Type B pancreatic cell (in vitro differentiated cells): ENCODE measurements at regions not wholly inside any gene's neighbourhood (a gene's known extent, or its start where the extent isn't known, plus 50 kb on each side); places are given as distances from the start of the nearest gene placed in this dataset.

Source experiments
- DNase-seq: peaks from one replicate; pipeline ENCODE4 v3.0.0; 2021; ENCODE audit warnings: mixed read lengths; ENCODE audit not compliant: unreplicated experiment; ENCODE audit errors: extremely low spot score
- H3K27ac Mint-ChIP-seq: 2 replicates; pipeline ENCODE4 v1.8.0; 2021; ENCODE audit warnings: mild to moderate bottlenecking, mixed read lengths
- H3K27me3 Mint-ChIP-seq: 2 replicates; pipeline ENCODE4 v1.8.0; 2021; ENCODE audit warnings: mixed read lengths
- H3K36me3 Mint-ChIP-seq: 2 replicates; pipeline ENCODE4 v1.8.0; 2021; ENCODE audit warnings: mixed read lengths
- H3K4me1 Mint-ChIP-seq: one replicate; pipeline ENCODE4 v1.8.0; 2021; ENCODE audit warnings: mixed read lengths; ENCODE audit not compliant: unreplicated experiment
- H3K4me3 Mint-ChIP-seq: 2 replicates; pipeline ENCODE4 v1.8.0; 2021; ENCODE audit warnings: mild to moderate bottlenecking, mixed read lengths
- H3K9me3 Mint-ChIP-seq: 2 replicates; pipeline ENCODE4 v1.8.0; 2021; ENCODE audit warnings: mixed read lengths
- TF ChIP-seq, protein P1 (sequence below): fragments of 200-600 bp; sonication (generic); conservative IDR thresholded peaks from 2 replicates; pipeline ENCODE4 v1.5.0; 2021; ENCODE audit warnings: antibody characterized with exemption, mild to moderate bottlenecking

DNA sequence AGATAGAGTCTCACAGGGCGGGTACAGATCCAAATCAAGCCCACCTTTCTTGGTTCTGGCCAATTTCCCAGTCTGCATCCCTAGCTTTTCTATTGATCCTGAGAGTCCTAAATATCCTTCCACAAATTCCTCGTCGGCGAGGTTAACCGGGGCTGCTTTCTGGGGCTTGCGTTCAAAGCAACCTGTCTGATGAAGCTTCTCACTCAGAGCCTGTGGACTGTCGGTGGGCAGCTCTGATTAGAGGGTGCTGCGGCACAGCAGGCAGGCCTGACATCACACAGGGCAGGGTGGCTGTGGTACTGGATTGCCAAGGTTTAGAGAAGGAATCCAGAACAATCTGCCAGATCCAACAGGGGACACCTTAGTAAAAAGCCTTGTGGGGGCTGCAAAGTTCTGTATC, 338.0 kb upstream of the ZMIZ1 start:
- TF ChIP-seq, protein P1, sequence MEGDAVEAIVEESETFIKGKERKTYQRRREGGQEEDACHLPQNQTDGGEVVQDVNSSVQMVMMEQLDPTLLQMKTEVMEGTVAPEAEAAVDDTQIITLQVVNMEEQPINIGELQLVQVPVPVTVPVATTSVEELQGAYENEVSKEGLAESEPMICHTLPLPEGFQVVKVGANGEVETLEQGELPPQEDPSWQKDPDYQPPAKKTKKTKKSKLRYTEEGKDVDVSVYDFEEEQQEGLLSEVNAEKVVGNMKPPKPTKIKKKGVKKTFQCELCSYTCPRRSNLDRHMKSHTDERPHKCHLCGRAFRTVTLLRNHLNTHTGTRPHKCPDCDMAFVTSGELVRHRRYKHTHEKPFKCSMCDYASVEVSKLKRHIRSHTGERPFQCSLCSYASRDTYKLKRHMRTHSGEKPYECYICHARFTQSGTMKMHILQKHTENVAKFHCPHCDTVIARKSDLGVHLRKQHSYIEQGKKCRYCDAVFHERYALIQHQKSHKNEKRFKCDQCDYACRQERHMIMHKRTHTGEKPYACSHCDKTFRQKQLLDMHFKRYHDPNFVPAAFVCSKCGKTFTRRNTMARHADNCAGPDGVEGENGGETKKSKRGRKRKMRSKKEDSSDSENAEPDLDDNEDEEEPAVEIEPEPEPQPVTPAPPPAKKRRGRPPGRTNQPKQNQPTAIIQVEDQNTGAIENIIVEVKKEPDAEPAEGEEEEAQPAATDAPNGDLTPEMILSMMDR: no peak
- no peak overlapping the region for H3K4me3 Mint-ChIP-seq
- no peaks in the 10 kb centered on the region for H3K36me3 Mint-ChIP-seq
- H3K4me1 Mint-ChIP-seq: peaks cover 29% of the 10 kb centered on the region
- DNase-seq: no peak
- peaks cover 3% of the 10 kb centered on the region for H3K27me3 Mint-ChIP-seq
- H3K27ac Mint-ChIP-seq: no peak overlapping the region
- H3K9me3 Mint-ChIP-seq: no peaks in the 10 kb centered on the region

DNA sequence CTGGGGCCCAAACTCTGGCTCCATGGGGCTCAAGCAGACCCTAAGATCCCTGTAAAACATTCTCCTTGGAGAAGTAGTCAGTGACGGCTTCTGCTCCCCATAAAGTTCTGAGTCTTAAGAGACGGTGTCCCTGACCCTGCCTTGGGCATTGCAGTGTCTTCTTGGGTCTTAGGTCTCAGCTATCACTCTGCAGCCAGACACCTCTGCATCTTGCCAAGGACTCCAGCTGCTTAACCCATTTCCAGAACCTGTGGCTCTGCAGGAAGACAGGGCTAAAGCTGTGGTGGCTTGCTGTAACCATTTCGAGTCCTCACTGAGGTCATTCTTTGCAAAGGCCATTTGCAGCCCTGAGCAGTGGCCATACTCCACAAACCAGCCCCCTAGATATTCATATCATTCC, 337.1 kb upstream of the ZMIZ1 start:
- Mint-ChIP-seq H3K36me3 (no peaks in the 10 kb centered on the region), H3K4me1 (peaks cover 20% of the 10 kb centered on the region), H3K9me3 (no peaks in the 10 kb centered on the region), H3K27me3 (peaks cover 5% of the 10 kb centered on the region), H3K27ac (no peak overlapping the region), H3K4me3 (no peak overlapping the region)
- DNase-seq: no peak
- TF ChIP-seq, protein P1: no peak

DNA sequence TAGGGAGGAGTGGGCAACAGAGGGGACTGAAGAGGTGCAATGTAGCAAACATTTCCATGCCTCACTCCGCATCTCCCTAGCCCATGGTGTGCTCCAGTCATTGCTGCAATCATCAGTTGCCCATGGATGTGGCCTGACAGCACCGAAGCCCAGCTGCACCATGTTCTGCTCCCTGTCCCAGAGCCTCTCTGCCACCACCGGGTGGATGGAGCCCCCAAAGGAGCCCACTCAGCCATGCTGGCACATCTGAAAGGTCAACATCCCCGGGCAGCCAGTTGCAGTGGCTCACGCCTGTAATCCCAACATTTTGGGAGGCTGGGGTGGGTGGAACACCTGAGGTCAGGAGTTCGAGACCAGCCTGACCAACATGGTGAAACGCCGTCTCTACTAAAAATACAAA, 336.4 kb upstream of the ZMIZ1 start:
- H3K4me3 Mint-ChIP-seq: no peak overlapping the region
- H3K27ac Mint-ChIP-seq: no peak overlapping the region
- no peaks in the 10 kb centered on the region for H3K9me3 Mint-ChIP-seq
- H3K4me1 Mint-ChIP-seq: peaks cover 13% of the 10 kb centered on the region
- H3K36me3 Mint-ChIP-seq: no peaks in the 10 kb centered on the region
- H3K27me3 Mint-ChIP-seq: peaks cover 7% of the 10 kb centered on the region
- TF ChIP-seq, protein P1: no peak
- no peak for DNase-seq

DNA sequence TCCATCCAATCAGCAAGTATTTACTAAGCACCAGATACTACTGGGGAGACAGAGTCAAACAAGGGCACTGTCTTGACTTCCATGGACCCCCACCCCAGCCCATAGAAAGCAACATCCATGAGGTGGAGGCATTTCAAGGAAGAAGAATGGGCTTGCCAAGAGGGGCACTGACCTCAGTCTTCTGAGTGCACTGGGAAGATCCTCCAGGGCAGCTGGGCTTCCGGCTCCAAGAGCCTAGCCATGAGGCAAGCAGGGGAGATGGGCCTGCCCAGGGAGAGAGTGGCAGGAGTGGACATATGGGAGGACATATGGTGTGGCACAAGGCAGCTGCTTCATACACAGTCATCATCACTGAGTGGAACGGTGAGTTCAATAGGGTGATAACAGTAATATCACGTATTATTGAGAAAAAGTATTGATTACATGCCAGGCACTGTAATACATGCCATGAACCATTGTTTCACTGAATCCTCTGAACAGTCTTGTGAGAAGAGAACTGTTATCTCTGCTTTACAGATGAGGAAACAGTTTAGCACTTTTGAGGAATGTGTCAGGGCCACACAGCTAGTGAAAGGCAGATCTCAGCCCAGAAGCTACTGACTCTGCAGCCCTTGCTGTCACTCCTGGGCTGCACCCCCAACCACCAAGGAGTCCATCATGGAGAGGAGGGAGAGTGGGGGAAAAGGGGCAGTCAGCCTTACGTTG, 331.7 kb upstream of the ZMIZ1 start:
- Mint-ChIP-seq H3K4me1 (peaks cover 11% of the 10 kb centered on the region), H3K27me3 (peaks cover 4% of the 10 kb centered on the region)

DNA sequence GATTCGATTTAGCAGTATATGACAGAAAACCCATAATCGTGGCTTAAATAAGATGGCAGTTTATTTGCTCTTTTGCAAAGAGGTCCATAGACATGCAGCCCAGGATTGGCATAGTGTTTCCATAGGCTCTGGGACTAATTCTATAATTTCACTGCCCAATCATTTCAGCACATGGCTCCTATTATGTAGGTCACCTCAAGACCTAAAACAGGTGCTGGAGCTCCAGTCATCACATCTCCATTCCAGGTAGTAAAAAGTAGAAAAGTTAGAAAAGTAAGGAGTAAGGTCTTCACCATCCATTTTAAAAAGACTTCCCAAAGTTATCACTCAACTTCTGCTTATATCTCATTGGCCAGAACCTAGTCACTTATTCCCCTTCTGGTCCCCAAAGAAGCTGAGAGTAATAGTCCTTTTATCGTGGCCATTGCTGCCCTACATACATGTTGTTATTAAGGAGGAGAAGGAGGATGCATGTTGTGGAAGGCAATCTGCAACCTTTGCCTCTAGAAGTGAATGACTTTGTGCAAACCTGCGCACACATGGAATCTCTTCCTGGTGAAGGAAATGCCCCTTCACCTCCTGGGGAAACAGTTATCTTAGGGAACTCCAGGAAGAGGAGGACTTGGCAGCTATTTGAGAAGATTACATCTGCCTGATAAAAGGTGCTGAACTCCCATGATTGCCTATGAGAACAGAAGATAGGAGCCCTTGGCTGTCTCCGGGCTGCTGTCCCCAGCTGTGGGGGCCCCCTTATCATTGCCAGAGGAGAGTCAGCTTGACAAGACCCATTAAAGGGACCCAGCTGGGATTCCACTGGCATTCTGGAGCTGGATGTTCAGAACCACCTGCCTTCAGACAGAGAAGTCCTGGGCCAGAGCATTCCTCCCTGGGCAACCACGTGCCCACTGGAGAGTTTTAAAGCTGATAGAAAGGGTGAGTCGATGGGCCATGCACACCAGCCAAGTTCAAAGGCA, 330.6 kb upstream of the ZMIZ1 start:
- H3K36me3 Mint-ChIP-seq: no peaks in the 10 kb centered on the region
- H3K4me3 Mint-ChIP-seq: no peak overlapping the region
- no peak overlapping the region for H3K27ac Mint-ChIP-seq
- peaks cover 4% of the 10 kb centered on the region for H3K27me3 Mint-ChIP-seq
- TF ChIP-seq, protein P1: no peak
- H3K9me3 Mint-ChIP-seq: no peaks in the 10 kb centered on the region
- DNase-seq: no peak
- peaks cover 18% of the 10 kb centered on the region for H3K4me1 Mint-ChIP-seq

More for the DNA sequence above, 331.7 kb upstream of the ZMIZ1 start:
- DNase-seq: no peak
- Mint-ChIP-seq H3K27ac (no peak overlapping the region), H3K4me3 (no peak overlapping the region), H3K9me3 (no peaks in the 10 kb centered on the region), H3K36me3 (no peaks in the 10 kb centered on the region)
- TF ChIP-seq, protein P1: no peak
